BJ (cell line): ENCODE measurements at regions not wholly inside any gene's neighbourhood (a gene's known extent, or its start where the extent isn't known, plus 50 kb on each side); places are given as distances from the start of the nearest gene placed in this dataset.
"Not testable (repeated sequence)": the region's sequence is repeated elsewhere in the genome, so short reads cannot be mapped to it uniquely, and the experiment has no call there.

Experiments
- CTCF ChIA-PET: fragments of 350-600 bp; formaldehyde crosslinking; extraction: SDS; loops from one replicate; lab custom pipeline; 2021; ENCODE audit warnings: antibody characterized with exemption, inconsistent platforms; lab: Yijun Ruan, JAX
- POLR2A ChIA-PET: fragments of 300-600 bp; sonication (Branson Sonifier 250); formaldehyde crosslinking; extraction: SDS; loops from one replicate; lab custom pipeline; 2021; ENCODE audit warnings: antibody characterized with exemption; lab: Charles Lee
- DNase-seq: peaks from one replicate; pipeline ENCODE4 v3.0.0-alpha.2; 2011; ENCODE audit warnings: low read depth
- H3K27me3 ChIP-seq: 2 replicates; pipeline ENCODE4 v1.6.0; 2011; ENCODE audit warnings: low read length; ENCODE audit not compliant: control insufficient read depth, insufficient read depth
- H3K36me3 ChIP-seq: 2 replicates; pipeline ENCODE4 v1.5.1; 2011; ENCODE audit warnings: low read length; ENCODE audit not compliant: control insufficient read depth, insufficient read depth
- H3K4me3 ChIP-seq: 2 replicates; pipeline ENCODE4 v1.5.1; 2011; ENCODE audit warnings: low read depth, mild to moderate bottlenecking, control low read depth, low read length
- CTCF ChIP-seq: IDR thresholded peaks from 2 replicates; pipeline ENCODE4 v1.5.1; 2011; ENCODE audit warnings: low read depth, mild to moderate bottlenecking, control low read depth, inconsistent platforms, low read length, moderate library complexity; ENCODE audit not compliant: insufficient read depth

DNA sequence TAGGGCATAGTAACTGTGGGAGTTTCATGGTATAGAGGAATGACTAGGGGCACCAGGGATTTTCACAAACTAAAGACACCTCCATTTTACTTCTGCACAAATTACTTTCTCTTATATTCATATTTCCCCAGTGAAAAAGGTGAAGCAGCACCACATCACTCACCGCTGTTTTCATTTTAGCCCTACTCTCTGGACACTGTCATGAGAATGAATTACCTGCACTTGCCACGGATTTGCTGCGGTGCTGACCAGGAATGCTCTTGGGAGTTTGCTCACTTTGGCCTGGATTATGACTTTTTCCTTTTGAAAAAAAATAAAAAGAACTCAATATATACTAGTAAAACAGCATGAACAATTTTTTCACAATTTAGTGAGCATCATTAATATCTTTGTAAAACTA lies 351.3 kb downstream of the NKX6-1 start:
- TF ChIP-seq CTCF = no peak
- Histone ChIP-seq H3K4me3 (no peak overlapping the region), H3K27me3 (no peaks in the 10 kb centered on the region), H3K36me3 (no peaks in the 10 kb centered on the region)
- POLR2A ChIA-PET = no interaction called here
- CTCF ChIA-PET = no interaction called here
- no peak for DNase-seq

DNA sequence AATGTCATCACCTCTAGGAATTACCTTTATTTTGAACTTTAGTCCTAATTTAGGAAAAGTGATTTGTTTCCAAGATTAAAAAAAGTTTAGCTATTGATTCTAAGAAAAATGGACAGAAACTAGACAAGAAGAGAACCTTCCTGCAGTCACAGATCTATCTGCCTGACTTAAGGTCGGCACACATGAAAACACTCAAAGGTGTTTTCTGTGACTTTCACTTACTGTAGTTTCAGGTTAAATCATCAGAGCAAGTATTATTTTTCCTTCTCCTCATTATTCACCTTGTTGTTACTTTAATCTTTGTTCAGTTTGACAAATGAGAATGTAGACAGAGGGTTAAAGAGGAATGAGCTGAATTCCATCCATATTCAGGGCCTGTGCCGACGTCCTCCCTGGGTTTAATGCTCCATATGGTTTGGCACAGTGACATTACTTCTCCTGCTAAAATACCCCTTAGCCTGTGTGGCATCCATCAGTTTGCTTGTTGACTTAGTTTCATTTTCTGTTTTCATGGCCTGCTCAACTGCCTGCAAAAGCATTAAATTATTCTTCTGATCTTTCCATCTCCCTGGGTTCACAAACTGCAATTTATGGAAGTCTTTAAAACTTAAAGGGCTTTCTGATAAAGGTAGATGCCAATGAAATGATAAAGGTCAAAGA lies 352.7 kb downstream of the NKX6-1 start:
- ChIA-PET CTCF (no interaction called here), POLR2A (no interaction called here)
- Histone ChIP-seq H3K27me3 (no peaks in the 10 kb centered on the region), H3K36me3 (no peaks in the 10 kb centered on the region), H3K4me3 (no peak overlapping the region)
- no peak for TF ChIP-seq CTCF
- DNase-seq = no peak

DNA sequence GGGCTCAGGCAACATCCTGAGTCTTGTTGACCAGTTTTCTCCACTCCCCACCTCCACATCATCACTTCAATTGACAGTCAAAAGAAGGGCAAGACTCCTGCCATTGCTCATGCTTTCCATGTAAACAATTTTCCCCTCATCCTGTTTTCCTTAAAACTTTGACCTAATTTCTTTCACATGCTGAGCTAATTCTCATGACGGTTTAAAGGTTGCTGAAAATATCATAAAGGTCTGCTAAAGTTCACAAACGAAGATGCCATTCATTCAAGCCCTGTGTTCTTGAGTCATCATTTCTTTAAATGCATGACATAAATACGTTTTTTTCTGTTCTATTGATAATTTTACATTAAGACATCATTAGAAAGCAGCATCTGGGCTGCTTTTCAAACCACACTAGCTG lies 353.9 kb downstream of the NKX6-1 start:
- no peak overlapping the region for H3K4me3 ChIP-seq
- ChIA-PET CTCF (no interaction called here), POLR2A (no interaction called here)
- TF ChIP-seq CTCF = no peak
- no peak for DNase-seq
- H3K36me3 ChIP-seq = no peaks in the 10 kb centered on the region
- H3K27me3 ChIP-seq = no peaks in the 10 kb centered on the region

GRCh38 chr4:84126911-84127310 lies 372.2 kb downstream of the NKX6-1 start:
- H3K4me3 ChIP-seq, POLR2A ChIA-PET, H3K36me3 ChIP-seq, DNase-seq, H3K27me3 ChIP-seq, CTCF ChIA-PET: not testable (repeated sequence)

- no peak for TF ChIP-seq CTCF
- H3K27me3 ChIP-seq = no peaks in the 10 kb centered on the region
- no peaks in the 10 kb centered on the region for H3K36me3 ChIP-seq
- POLR2A ChIA-PET = no interaction called here
- H3K4me3 ChIP-seq = no peak overlapping the region
- CTCF ChIA-PET = no interaction called here
- DNase-seq = no peak
These were observed 372.9 kb downstream of the NKX6-1 start for GRCh38 chr4:84126061-84126787.
